Bronchial epithelial cell (primary cell): ENCODE measurements at regions not wholly inside any gene's neighbourhood (a gene's known extent, or its start where the extent isn't known, plus 50 kb on each side); places are given as distances from the start of the nearest gene placed in this dataset.

ENCODE experiments used
- DNase-seq: peaks from one replicate; pipeline ENCODE4 v3.0.0-alpha.2; 2010; ENCODE audit warnings: low read depth
- FAIRE-seq: peaks from 2 replicates; lab custom pipeline; 2011; peaks lifted over from hg19 to GRCh38; lab: Jason Lieb, UNC
- H3K27me3 ChIP-seq: 2 replicates; pipeline ENCODE4 v1.5.1; 2011; ENCODE audit warnings: low read length; ENCODE audit not compliant: control insufficient read depth, insufficient read depth
- H3K36me3 ChIP-seq: 2 replicates; pipeline ENCODE4 v1.5.1; 2011; ENCODE audit warnings: low read length; ENCODE audit not compliant: control insufficient read depth, insufficient read depth
- H3K4me3 ChIP-seq: 2 replicates; pipeline ENCODE4 v1.5.1; 2011; ENCODE audit warnings: mild to moderate bottlenecking, low read depth, low read length, control low read depth
- TF ChIP-seq, protein P1 (sequence below): IDR thresholded peaks from 2 replicates; pipeline ENCODE4 v1.5.1; 2011; ENCODE audit warnings: mild to moderate bottlenecking, moderate library complexity, low read length, control low read depth, inconsistent platforms; ENCODE audit not compliant: insufficient read depth, severe bottlenecking

DNA sequence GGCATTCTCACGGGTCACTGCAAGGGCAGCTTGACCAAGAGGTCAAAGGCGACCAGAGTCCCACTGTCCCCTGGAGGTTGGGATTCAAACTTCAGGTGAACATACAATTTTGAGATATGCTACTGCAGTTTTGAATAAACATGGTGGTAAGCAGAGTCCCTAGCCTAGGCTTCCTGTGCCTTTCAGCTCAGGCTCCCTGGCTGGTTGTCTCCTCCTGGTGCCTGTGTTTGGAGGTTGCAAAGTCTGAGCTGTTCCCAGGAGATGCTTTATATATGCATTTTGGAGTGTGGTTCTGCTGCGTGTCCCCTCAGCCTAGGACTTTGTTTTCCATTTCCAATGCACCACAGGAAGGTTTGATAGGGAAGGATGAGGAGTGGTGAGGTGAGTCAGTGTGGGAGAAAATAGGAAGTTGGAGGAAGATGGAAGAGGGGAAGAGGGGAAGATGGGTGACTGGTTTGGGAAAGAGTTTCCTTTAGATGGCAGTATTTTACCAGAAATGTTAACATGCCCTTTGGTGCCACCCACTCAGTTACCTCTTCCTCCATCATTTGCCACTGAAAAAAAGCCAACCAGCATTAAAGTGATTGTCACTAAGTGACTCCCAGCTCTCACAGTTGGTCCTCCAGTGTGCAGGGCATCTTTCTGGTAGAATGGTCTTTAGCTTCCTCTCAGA lies 211.7 kb upstream of the AGTR2 start:
- FAIRE-seq: no peak
- H3K27me3 ChIP-seq: no peaks in the 10 kb centered on the region
- TF ChIP-seq, protein P1, sequence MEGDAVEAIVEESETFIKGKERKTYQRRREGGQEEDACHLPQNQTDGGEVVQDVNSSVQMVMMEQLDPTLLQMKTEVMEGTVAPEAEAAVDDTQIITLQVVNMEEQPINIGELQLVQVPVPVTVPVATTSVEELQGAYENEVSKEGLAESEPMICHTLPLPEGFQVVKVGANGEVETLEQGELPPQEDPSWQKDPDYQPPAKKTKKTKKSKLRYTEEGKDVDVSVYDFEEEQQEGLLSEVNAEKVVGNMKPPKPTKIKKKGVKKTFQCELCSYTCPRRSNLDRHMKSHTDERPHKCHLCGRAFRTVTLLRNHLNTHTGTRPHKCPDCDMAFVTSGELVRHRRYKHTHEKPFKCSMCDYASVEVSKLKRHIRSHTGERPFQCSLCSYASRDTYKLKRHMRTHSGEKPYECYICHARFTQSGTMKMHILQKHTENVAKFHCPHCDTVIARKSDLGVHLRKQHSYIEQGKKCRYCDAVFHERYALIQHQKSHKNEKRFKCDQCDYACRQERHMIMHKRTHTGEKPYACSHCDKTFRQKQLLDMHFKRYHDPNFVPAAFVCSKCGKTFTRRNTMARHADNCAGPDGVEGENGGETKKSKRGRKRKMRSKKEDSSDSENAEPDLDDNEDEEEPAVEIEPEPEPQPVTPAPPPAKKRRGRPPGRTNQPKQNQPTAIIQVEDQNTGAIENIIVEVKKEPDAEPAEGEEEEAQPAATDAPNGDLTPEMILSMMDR: peak; percentile 7
- no peaks in the 10 kb centered on the region for H3K36me3 ChIP-seq
- H3K4me3 ChIP-seq: no peak overlapping the region
- DNase-seq: peak; percentile 28

DNA sequence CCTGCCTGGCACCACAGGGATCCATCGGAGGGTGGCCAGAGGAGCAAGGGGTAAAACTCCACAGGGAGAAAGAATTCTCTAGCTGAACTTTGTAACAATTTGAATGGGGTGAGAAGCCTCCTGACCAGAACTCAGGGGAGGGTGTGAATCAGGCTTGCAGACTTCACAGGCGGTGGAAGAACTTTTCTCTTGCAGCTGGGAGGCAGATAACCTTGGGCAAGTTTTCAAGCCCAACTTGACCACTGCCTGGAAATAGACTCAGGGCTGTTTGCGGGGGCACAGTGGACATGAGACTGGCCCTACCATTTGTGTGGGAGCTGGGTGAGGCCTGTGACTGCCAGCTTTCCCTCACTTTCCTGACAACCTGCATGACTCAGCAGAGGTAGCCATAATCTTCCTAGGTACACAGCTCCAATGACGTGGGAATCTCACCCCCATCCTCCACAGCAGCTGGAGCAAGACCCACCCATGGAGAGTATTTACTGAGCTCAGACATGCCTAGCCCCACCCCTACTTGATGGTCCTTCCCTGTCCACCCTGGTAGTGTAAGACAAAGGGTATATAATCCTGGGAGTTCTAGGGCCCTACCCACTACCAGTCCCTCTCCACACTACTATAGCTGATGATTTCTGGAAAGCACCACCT lies 210.0 kb upstream of the AGTR2 start:
- TF ChIP-seq, protein P1: no peak
- Histone ChIP-seq H3K27me3 (no peaks in the 10 kb centered on the region), H3K36me3 (no peaks in the 10 kb centered on the region), H3K4me3 (no peak overlapping the region)
- FAIRE-seq (no peak), DNase-seq (peak; percentile 83)

DNA sequence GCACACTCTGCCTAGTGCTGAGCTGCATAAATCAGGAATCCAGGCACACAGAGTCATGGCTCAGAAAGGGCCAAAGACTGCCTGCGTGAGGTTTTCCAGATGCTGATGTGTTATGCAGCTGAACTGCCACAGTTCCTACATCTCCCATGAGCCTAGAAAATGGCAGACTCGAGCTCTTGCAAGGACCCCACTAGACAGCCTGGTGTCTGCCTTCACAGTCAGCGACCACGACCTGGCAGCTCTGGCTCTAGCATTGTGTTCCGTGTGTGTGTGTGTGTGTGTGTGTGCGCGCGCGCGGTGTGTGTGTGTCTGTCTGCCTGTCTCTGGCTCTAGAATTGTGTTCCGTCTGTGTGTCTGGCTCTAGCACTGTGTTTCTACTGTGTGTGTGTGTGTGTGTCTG lies 203.6 kb upstream of the AGTR2 start:
- FAIRE-seq (no peak), DNase-seq (no peak)
- Histone ChIP-seq H3K27me3 (no peaks in the 10 kb centered on the region), H3K4me3 (no peak overlapping the region), H3K36me3 (no peaks in the 10 kb centered on the region)
- TF ChIP-seq, protein P1: no peak

DNA sequence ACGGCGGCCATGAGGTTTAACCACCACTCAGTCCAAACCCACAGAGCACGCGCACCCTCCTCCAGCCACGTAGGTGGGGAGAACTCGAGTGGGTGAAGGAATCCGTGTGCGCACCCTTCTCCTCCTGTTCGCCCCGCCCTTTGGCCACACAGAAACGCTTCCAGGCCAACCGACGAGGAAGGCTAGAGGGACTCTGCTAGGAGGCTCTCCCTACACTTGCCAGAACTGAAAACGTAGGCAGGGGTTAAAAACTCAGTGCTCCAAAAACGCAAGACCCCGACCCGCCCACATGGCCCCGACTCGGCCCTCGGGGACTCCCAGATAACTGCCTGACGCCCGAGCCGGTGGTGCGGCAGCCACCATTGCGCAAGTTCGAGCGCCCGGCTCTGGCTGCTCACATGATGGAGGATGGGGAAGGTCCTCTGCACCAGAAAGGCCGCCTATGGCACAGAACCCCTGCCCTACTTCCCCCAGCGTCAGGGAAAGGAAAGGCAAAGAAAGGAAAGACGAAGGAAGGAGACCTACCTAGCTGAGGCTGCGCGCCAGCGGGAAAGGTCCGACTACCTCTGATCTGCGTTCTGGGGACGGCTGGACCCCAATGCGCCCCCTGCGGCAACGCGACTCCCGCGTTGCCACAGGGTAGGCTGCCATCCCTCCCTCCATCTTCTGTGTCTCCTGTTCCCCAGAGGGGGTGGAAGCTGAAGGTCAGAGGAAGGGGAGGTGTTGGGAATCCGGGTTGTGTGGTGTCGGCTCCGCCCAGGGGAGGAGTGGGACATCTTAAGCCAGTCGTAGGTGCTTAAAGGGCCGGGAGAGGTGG lies 201.9 kb upstream of the AGTR2 start:
- DNase-seq: peak; percentile 31
- Histone ChIP-seq H3K36me3 (no peaks in the 10 kb centered on the region), H3K4me3 (peak overlapping the region; percentile 53), H3K27me3 (no peaks in the 10 kb centered on the region)
- TF ChIP-seq, protein P1: peak; percentile 22
- FAIRE-seq: no peak

DNA sequence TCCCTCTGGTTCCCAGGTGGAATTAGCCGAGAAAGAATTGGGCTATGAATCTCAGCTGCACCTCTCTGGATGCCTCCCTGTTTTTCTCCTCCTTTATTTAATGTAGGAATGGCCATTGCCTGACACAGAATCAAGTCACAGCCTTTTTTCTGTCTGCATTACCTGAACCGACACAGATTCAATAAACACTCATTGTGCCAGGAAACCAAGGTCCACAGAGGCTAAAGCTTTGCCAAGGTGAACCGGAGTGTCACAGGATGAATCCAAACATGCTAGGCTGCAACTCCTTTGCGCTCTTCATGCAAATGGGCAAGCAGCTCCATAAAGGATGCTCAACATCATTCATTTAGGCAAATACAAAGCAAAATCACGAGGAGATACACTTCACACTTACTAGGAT lies 199.8 kb upstream of the AGTR2 start:
- DNase-seq (no peak), FAIRE-seq (no peak)
- Histone ChIP-seq H3K4me3 (no peak overlapping the region), H3K36me3 (no peaks in the 10 kb centered on the region), H3K27me3 (no peaks in the 10 kb centered on the region)
- TF ChIP-seq, protein P1: no peak
